ENCODE measurements at regions not wholly inside any gene's neighbourhood (a gene's known extent, or its start where the extent isn't known, plus 50 kb on each side); places are given as distances from the start of the nearest gene placed in this dataset.

DNA sequence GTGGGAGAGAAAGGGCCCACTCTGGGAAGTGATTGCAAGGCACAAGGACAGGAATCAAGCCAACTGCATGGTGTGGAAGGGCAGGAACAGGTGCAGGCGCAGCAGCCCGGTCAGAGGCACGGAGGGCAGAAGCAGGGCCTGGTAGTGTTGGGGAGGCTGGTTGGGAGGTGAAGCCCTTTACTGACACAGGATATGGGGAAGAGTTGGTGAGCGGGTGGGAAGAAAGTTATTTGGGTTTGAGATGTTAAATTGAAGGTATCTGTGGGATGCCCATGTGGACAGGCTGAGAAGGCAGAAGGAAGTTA is 83.6 kb upstream of the ABHD2 start:
- TF ChIP-seq, protein P1, sequence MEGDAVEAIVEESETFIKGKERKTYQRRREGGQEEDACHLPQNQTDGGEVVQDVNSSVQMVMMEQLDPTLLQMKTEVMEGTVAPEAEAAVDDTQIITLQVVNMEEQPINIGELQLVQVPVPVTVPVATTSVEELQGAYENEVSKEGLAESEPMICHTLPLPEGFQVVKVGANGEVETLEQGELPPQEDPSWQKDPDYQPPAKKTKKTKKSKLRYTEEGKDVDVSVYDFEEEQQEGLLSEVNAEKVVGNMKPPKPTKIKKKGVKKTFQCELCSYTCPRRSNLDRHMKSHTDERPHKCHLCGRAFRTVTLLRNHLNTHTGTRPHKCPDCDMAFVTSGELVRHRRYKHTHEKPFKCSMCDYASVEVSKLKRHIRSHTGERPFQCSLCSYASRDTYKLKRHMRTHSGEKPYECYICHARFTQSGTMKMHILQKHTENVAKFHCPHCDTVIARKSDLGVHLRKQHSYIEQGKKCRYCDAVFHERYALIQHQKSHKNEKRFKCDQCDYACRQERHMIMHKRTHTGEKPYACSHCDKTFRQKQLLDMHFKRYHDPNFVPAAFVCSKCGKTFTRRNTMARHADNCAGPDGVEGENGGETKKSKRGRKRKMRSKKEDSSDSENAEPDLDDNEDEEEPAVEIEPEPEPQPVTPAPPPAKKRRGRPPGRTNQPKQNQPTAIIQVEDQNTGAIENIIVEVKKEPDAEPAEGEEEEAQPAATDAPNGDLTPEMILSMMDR (IDR thresholded peaks at IDR 0.05; ENCODE audit: low read length) = no peak
- no peak for TF ChIP-seq EZH2 (IDR thresholded peaks at IDR 0.05; ENCODE audit: borderline replicate concordance, low read length)
